PC-3 (cell line): ENCODE measurements at regions not wholly inside any gene's neighbourhood (a gene's known extent, or its start where the extent isn't known, plus 50 kb on each side); places are given as distances from the start of the nearest gene placed in this dataset.

Experiments
- ATAC-seq: fragments of 200-7000 bp; cut with Tn5 transposase; 2 replicates; pipeline ENCODE4 v1.9.1; 2020; ENCODE audit warnings: mild to moderate bottlenecking, moderate library complexity
- BruUV-seq: library from RNA; stranded (reverse); fragments of 400-500 nt; replicated peaks from 2 replicates; lab custom pipeline; 2021; lab: Mats Ljungman, UMichigan
- CTCF ChIA-PET: fragments of 300-600 bp; sonication (Branson Sonifier 250); formaldehyde crosslinking; loops from one replicate; lab custom pipeline; 2022; ENCODE audit warnings: antibody characterized with exemption; lab: Charles Lee
- POLR2A ChIA-PET: fragments of 300-600 bp; sonication (Branson Sonifier 250); formaldehyde crosslinking; loops from one replicate; lab custom pipeline; 2022; ENCODE audit warnings: antibody characterized with exemption; ENCODE audit not compliant: unreplicated experiment; lab: Charles Lee
- DNase-seq: peaks from one replicate; pipeline ENCODE4 v3.0.0-alpha.2; 2015
- H2AFZ ChIP-seq: fragments of 300-600 bp; sonication (generic); 2 replicates; pipeline ENCODE4 v1.6.0; 2016; ENCODE audit warnings: antibody characterized with exemption, low read length
- H3F3A ChIP-seq: fragments of 300-600 bp; sonication (generic); one replicate; pipeline ENCODE4 v1.6.0; 2017; ENCODE audit warnings: antibody characterized with exemption, low read length, control low read depth, mild to moderate bottlenecking; ENCODE audit not compliant: unreplicated experiment
- H3K27ac ChIP-seq: fragments of 300-600 bp; sonication (generic); 2 replicates; pipeline ENCODE4 v1.5.1; 2016; ENCODE audit warnings: mild to moderate bottlenecking, low read length
- H3K27me3 ChIP-seq: fragments of 300-600 bp; sonication (generic); 2 replicates; pipeline ENCODE4 v1.6.1; 2016; ENCODE audit warnings: low read length, mixed read lengths
- H3K36me3 ChIP-seq: fragments of 300-600 bp; sonication (generic); 2 replicates; pipeline ENCODE4 v1.6.1; 2016; ENCODE audit warnings: low read depth, mixed run types, low read length, mixed read lengths
- H3K4me1 ChIP-seq: fragments of 300-600 bp; sonication (generic); 2 replicates; pipeline ENCODE4 v1.5.1; 2016; ENCODE audit warnings: low read length; ENCODE audit not compliant: insufficient read depth
- H3K4me2 ChIP-seq: fragments of 300-600 bp; sonication (generic); 2 replicates; pipeline ENCODE4 v1.6.0; 2016; ENCODE audit warnings: low read length
- H3K4me3 ChIP-seq: fragments of 300-600 bp; sonication (generic); 2 replicates; pipeline ENCODE4 v1.5.1; 2016; ENCODE audit warnings: mild to moderate bottlenecking, low read length, mixed read lengths
- H3K79me2 ChIP-seq: fragments of 300-600 bp; sonication (generic); 2 replicates; pipeline ENCODE4 v1.6.1; 2017; ENCODE audit warnings: low read length, mixed read lengths
- H3K9ac ChIP-seq: fragments of 300-600 bp; sonication (generic); 2 replicates; pipeline ENCODE4 v1.6.0; 2016; ENCODE audit warnings: mild to moderate bottlenecking, low read length
- H3K9me2 ChIP-seq: fragments of 300-600 bp; sonication (generic); replicated peaks from 2 replicates; pipeline ENCODE4 v1.6.1; 2016; ENCODE audit warnings: mixed run types, low read length, mixed read lengths
- H3K9me3 ChIP-seq: fragments of 300-600 bp; sonication (generic); 2 replicates; pipeline ENCODE4 v1.6.1; 2016; ENCODE audit warnings: low read length, mixed read lengths
- H4K20me1 ChIP-seq: fragments of 300-600 bp; sonication (generic); 2 replicates; pipeline ENCODE4 v1.6.1; 2016; ENCODE audit warnings: low read length, mixed read lengths
- EZH2 ChIP-seq: fragments of 300-600 bp; sonication (generic); IDR thresholded peaks from one replicate; pipeline ENCODE4 v1.6.1; 2017; ENCODE audit warnings: antibody characterized with exemption, mild to moderate bottlenecking, low read length; ENCODE audit not compliant: unreplicated experiment
- EZH2phosphoT487 ChIP-seq: fragments of 300-600 bp; sonication (generic); IDR thresholded peaks from 2 replicates; pipeline ENCODE4 v1.6.1; 2018; ENCODE audit warnings: mild to moderate bottlenecking, antibody characterized with exemption, low read length, borderline replicate concordance
- intact Hi-C: fragments of 100-400 bp; cut with micrococcal nuclease; formaldehyde crosslinking; loops from 2 replicates; pipeline ENCODE4 v1.9.0; 2023
- TF ChIP-seq, protein P1 (sequence below): fragments of 300-600 bp; sonication (generic); conservative IDR thresholded peaks from 2 replicates; pipeline ENCODE4 v1.5.1; 2017; ENCODE audit warnings: antibody characterized with exemption, low read depth, mild to moderate bottlenecking, low read length

DNA sequence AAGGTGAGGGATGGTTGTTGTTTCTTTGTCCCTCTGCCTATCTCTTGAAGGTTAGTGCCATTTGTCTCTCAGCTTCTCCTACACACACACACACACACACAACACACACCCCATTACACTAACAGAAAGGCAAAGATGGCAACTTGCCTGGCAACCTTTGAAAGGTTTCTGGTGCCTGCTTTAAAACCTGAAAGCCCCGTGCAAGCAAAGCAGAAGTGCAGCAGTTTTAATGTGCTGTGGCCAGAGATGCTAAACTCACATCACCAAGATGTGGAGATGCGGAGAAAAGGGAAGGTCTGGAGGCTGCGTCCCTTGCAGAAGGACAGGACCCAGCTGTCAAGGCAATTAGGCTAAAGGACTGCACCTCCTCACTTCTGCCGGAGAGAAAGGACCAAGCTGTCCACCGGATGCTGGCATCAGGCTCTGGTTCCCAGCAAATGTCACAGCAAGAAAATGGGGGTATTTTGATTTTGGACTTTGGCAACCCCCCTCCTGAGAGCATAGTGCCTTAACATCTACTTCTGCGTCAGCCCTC is 196.4 kb downstream of the ARL4C start:
- H2AFZ ChIP-seq: no peak overlapping the region
- ChIA-PET POLR2A (no interaction called here), CTCF (no interaction called here)
- no peak overlapping the region for H3K27ac ChIP-seq
- no peaks in the 10 kb centered on the region for H3K9me2 ChIP-seq
- DNase-seq: no peak
- no peaks in the 10 kb centered on the region for H3K27me3 ChIP-seq
- H3F3A ChIP-seq: no peaks in the 10 kb centered on the region
- no peak overlapping the region for H3K9ac ChIP-seq
- H3K4me3 ChIP-seq: no peak overlapping the region
- no peaks in the 10 kb centered on the region for H3K36me3 ChIP-seq
- no TSS peak for BruUV-seq
- ATAC-seq: no peak
- H4K20me1 ChIP-seq: no peaks in the 10 kb centered on the region
- no peaks in the 10 kb centered on the region for H3K79me2 ChIP-seq
- TF ChIP-seq, protein P1, sequence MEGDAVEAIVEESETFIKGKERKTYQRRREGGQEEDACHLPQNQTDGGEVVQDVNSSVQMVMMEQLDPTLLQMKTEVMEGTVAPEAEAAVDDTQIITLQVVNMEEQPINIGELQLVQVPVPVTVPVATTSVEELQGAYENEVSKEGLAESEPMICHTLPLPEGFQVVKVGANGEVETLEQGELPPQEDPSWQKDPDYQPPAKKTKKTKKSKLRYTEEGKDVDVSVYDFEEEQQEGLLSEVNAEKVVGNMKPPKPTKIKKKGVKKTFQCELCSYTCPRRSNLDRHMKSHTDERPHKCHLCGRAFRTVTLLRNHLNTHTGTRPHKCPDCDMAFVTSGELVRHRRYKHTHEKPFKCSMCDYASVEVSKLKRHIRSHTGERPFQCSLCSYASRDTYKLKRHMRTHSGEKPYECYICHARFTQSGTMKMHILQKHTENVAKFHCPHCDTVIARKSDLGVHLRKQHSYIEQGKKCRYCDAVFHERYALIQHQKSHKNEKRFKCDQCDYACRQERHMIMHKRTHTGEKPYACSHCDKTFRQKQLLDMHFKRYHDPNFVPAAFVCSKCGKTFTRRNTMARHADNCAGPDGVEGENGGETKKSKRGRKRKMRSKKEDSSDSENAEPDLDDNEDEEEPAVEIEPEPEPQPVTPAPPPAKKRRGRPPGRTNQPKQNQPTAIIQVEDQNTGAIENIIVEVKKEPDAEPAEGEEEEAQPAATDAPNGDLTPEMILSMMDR: no peak
- no peak for TF ChIP-seq EZH2
- no peak for TF ChIP-seq EZH2phosphoT487
- no peaks in the 10 kb centered on the region for H3K9me3 ChIP-seq
- H3K4me1 ChIP-seq: peaks cover 19% of the 10 kb centered on the region
- intact Hi-C loops: no loop called here
- no peak overlapping the region for H3K4me2 ChIP-seq

DNA sequence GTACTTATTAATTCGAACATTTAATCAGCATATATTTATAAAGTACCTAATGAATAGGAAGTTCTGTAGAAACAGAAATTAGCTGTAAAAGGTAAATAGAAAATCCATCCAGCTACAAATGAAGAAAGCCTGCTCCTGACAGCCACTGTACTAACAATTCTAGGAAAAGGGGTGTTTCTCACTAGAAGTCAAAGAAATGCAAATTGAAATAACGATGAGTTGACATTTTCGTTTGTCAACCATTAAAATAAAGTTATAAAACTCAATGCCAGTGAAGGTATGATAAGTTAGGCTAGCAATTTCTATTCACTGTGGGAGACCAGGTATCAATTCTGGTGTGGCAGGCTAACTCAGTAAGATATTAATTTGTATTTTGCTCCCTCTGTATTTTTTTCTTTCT is 198.0 kb downstream of the ARL4C start:
- H2AFZ ChIP-seq: no peak overlapping the region
- H3K4me1 ChIP-seq: peaks cover 7% of the 10 kb centered on the region
- intact Hi-C loops: no loop called here
- H3K27me3 ChIP-seq: no peaks in the 10 kb centered on the region
- H3K4me3 ChIP-seq: no peak overlapping the region
- no peak for ATAC-seq
- CTCF ChIA-PET: no interaction called here
- TF ChIP-seq EZH2phosphoT487 (no peak), EZH2 (no peak)
- TF ChIP-seq, protein P1: no peak
- H4K20me1 ChIP-seq: no peaks in the 10 kb centered on the region
- no TSS peak for BruUV-seq
- no peak overlapping the region for H3K9ac ChIP-seq
- H3K79me2 ChIP-seq: no peaks in the 10 kb centered on the region
- H3K27ac ChIP-seq: no peak overlapping the region
- DNase-seq: no peak
- POLR2A ChIA-PET: no interaction called here
- no peaks in the 10 kb centered on the region for H3K9me3 ChIP-seq
- no peaks in the 10 kb centered on the region for H3K36me3 ChIP-seq
- H3K4me2 ChIP-seq: no peak overlapping the region
- no peaks in the 10 kb centered on the region for H3K9me2 ChIP-seq
- H3F3A ChIP-seq: no peaks in the 10 kb centered on the region

DNA sequence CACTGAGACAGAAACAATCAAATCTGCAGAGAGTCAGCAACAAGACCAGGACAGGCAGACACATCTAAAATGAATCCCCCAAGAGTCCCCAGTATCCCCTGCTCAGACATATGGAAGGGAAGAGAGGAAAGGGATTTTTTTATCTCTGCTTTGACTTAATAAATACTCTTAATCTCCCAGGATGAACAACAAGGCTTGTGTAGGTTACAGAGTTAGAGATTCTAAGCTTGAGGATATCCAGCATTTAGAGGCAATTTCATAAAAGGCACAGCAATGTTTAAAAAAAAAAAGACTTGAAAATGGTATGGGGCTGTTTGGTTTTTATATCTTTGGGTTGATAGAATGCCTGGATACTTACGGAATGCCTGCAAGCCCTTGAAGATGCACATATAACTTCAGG is 199.9 kb downstream of the ARL4C start:
- Histone ChIP-seq H3K4me1 (peaks cover 1% of the 10 kb centered on the region; the same call in 1 of the 2 replicates), H3K27ac (no peak overlapping the region), H3K36me3 (no peaks in the 10 kb centered on the region), H3K4me2 (no peak overlapping the region), H3K79me2 (no peaks in the 10 kb centered on the region), H3K9ac (no peak overlapping the region), H3K9me3 (no peaks in the 10 kb centered on the region), H3K4me3 (no peak overlapping the region), H4K20me1 (no peaks in the 10 kb centered on the region), H3K27me3 (no peaks in the 10 kb centered on the region), H2AFZ (no peak overlapping the region), H3F3A (no peaks in the 10 kb centered on the region), H3K9me2 (no peaks in the 10 kb centered on the region)
- CTCF ChIA-PET: no interaction called here
- BruUV-seq: no TSS peak
- TF ChIP-seq EZH2phosphoT487: no peak
- TF ChIP-seq, protein P1: no peak
- no peak for TF ChIP-seq EZH2
- POLR2A ChIA-PET: no interaction called here
- DNase-seq (no peak), ATAC-seq (no peak)
- intact Hi-C loops: no loop called here
